GM21515 (cell line): ENCODE measurements at regions not wholly inside any gene's neighbourhood (a gene's known extent, or its start where the extent isn't known, plus 50 kb on each side); places are given as distances from the start of the nearest gene placed in this dataset.

ENCODE experiments used
- ATAC-seq: cut with Tn5 transposase; IDR thresholded peaks from one replicate; pipeline ENCODE4 v1.9.1; 2021; ENCODE audit not compliant: unreplicated experiment

DNA sequence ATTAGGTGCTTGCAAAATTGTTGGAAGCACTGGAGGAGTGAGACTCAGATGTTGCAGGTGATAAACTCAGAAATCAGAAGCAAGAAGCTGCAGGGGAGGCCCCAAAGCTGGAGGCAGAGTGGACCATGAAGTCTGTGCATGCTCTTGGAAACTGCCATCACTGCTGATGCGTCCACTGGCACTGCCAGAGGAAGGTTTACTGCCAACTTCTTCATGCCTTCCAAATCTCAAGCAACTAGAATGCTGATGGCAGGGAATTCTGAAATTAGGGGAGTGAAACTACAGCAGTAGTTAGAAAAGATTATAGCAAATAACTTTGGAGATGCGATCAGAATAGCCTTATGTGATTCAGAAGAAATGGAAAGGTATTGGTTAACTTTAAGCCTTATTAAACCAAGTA, 277.1 kb upstream of the SDK2 start:
- no peak for ATAC-seq

DNA sequence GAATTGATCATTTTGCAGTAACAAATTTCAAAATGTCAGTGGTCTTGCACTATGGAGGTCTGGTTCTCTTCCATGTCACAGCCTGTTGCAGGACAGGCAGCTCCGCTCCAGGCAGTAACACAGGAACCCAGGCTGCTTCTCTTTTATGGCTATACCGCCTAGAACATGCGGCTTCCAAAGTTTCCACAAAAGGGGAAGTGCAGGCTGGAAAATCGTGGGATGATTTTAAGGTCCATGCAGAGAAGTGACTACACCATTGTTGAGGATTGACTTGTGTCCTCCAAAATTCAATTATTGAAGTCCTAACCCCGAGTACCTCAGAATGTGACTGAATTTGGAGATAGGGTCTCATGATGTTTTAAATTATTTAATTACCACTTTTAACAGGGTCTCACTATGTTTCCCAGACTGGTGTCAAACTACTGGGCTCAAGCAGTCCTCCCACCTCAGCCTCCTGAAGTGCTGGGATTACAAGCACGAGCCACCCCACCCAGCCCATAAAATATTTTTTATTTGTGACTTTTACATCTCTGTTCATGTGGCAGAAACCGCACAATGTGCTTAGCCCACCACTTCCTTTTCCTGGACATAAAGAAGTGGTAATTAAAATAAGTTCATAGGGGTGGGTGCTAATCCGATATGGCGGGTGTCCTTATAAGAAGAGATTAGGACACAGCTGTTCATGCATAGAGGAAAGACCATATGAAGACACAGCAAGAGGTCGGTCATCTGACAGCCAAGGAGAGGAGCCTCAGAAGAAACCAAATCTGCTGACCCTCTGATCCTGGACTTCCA, 279.2 kb upstream of the RPL38 start:
- ATAC-seq = no peak

DNA sequence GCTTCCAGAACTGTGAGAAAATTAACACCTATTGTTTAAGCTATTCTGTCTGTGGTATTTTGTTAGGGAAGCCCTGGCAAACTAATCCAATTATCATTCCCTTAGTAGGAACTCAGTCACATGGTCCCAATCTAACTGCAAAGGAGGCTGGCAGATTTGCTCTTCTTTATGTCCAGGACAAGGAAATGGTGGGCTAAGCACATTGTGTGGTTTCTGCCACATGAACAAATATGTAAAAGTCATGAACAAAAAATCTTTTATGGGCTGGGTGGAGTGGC, 278.6 kb upstream of the RPL38 start:
- ATAC-seq = no peak

DNA sequence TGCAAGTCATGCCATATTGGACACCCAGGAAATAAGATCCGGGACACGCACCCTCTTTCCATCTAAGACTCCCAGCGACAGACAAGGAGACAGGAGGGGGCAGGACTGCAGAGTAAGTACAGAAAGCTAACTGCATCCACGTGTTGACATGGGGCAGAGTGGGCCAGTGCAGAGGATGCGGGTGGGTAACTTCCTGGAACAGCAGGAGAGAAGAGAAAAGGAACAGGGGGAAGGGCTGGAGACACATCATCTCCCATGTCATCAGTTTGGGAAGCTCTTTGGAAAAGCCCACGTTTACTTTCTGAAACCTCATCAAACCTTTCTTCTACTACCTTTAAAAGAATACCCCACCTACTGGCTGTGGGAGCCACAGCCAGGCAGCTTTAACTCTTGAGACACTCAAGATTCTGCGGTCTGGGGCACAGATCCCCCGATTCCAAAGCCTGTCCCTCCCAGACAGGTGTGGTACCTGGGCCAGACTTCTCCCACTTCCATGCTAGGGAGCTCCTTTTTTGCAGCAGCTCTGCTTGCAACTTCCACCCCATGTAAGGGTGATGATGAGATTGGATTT, 273.5 kb upstream of the RPL38 start:
- ATAC-seq = no peak

DNA sequence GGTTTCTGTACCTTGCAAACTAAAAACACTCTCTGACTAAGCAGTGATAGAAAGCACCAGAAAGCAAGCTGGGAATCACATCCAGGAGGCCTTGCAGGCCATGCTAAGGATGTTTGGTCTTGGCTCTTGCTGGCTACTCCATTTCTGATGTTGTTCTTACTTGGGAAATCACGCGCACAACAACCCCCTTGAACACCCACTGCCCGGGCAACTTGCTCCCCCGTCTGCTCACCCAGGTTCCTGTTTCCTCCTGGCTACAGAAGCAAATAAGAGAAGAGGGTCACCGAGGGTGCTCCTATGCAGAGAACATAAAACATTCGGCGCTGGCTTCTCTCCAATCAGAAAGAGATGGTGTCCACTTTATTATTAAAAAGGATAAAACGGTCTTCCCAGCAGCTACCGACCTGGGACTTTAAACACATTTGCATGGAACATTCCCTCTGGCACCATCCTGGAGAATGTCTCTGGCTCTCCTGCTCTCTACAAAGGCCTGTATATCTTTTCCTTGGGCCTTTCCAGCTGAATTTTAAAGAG, 271.2 kb upstream of the RPL38 start:
- ATAC-seq = no peak

DNA sequence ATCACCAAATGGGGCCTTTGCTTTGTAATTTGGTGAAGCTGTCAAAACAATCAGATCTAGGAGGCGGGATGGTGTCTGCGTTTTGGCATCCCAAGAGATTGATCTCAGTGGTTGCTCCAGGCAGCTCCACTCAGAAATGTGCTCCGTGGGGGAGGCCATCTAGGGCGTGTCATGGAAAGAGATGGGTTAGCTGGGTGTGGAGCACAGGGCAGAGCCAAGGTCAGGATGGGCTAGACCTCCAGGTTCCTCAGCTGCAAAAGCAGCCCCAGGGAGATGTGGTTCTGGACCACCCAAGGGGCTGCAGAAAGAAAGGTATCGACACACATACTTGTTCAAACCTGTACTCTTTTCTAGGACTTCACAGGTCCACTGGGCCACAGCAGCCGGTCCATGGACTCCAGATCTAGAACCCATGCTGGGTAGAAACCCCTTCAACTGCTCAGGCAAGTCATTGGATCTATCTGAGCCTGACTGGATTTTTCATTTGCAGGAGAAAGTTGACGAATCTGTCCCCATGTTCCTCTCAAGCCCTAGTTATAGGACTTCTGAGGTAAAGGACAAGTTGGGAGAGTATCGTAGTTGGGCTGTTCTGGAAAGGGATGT, 270.2 kb upstream of the RPL38 start:
- ATAC-seq = no peak

DNA sequence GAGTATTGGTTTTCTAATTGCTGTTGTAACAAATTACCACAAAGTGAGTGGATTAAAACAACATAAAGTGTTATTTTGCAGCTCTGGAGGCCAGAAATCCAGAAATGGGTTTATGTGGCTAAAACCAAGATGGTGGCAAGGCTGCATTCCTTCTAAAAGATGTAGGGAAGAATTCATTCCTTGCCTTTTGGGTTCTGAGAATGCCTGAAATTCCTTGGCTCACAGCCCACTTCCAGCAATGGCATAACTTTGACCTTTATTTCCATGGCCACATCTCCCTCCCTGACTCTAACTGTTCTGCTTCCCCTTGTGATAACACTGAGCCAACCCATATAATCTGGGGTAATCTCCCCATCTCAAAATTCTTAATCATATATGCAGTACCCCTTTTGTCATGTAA, 269.6 kb upstream of the RPL38 start:
- no peak for ATAC-seq

DNA sequence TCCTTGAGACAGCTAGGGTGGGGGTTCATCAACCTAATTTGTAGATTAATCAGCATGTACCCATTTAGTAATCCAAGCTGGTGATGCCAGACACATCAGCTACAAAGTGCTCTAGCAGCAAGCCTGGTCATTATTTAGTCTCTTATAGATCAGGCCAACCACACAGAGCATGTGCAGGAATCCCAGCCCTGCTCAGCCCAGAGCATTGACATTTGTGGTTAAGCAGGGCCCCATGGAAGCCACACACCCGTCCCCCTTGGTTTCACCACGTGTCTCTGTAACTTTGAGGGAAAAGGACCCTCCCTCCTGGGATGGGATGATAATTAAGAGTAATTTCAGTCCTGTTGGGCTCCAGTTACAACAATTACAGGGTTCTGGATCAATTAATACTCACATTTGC, 268.8 kb upstream of the RPL38 start:
- no peak for ATAC-seq

DNA sequence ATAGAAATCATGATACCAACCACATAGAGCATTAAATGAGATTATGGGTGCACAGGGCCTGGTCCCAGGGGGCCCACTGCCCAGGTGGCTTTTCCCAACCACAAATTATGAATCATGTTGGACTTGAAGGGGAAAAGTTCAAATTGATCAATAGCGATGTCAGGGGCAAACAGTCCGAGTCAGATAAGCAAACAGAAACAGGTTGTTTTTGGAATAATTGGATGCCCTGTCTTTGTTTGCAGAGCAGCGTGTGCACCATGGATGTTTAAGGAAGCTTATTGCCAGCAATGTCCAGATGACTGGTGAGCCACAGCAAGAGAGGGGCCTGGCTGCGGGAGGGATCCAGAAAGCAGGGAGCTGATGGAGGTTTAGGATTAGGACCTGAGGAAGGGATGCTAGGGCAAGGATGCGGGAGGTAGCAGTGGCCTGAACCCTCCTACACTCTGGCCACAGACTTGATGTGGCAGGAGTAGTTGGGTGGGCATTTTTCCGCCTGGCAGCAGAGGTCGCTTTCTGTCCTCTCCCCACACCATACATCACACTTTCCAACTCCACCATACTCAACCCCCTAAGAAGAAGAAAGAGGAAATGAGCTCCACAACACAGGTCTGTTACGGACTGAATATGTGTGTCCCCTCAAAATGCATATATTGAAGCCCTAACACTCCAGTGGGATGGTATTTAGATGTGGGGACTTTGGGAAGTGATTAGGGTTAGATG, 266.4 kb upstream of the RPL38 start:
- ATAC-seq = no peak

DNA sequence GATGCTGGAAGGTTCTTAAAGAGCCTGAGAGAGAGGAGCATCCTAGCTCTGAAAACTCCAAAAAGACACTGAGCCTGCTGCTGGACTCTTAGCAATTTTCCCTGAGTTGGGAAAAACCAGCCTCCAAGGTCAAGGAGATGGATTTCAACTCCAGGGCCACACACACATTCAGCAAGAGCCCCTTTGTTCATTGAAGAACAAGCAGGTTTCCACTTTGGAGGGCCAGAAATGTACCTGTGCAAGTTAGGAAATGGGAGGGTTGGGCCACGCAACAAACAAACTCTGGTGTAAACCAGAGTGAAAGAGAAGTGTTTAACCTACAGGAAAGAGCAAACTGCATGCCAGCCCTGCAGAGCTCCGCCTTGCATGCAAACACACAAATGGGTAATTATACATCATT, 264.8 kb upstream of the RPL38 start:
- no peak for ATAC-seq

DNA sequence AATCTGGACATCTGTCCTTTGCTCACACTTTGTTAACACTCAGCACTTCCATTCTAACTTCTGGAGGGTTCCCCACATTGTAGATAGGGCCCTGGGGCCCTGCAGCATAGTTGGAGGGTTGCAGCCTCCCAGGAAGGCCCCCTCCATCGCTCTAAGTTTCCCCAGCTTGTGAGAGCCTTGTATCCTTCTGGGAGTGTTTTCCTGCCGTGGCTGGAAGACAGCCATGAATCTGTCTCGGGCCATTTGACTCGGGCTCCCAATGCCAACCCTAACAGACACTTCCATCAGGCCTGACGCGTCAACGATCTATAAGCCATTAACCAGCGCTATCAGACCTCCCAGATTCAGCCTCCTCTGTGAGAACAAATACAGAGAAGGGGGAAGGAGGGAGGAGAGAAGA, 263.7 kb upstream of the RPL38 start:
- no peak for ATAC-seq

DNA sequence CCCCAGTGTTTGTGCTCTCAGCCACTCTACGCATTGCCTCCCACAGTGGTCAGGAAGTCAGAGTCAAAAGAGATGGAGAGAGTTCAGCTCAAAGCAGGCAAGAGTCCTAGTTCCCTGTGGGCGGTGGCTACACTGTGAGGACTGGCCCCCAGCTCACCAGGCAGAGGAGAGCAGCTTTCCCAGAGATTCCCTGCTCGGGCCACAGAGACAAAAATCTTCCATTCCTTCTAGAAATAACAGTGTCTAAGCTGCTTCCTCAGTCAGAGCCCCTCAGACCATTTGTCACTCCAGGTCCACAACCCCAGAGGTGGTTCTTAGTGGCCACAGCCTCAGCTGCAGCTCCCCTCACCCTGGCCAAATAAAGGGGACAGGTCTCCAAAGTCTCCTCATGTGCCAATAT, 263.0 kb upstream of the RPL38 start:
- ATAC-seq = no peak

DNA sequence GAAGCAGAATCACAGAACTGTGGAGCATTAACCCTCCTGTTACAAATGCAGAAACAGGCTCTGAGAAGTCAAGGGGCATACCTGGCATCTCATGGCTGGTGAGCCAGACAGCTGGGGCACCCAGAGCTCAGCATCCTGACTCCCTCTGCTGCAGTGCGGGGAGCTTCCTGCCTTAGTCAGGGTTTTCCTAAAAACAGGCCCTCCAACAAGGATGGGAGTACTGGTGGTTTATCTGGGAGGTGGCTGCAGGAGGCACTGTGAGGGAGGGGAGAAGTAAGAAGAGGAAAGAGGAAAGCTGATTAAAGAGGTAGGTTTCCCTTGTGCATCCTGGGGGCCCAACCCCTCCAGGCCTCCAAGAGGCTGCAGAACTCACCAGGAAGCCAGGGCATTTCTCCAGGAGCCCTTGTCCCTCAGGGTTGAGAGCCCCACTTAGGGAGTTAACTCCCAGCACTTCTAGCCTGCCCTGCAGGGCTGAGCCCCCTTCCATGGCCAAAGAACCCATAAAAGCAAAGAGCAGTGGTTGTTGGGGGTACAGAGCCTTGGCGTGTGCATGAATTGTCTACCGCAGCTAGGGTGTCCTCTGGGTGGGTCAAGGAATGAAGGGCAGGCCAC, 261.5 kb upstream of the RPL38 start:
- no peak for ATAC-seq

DNA sequence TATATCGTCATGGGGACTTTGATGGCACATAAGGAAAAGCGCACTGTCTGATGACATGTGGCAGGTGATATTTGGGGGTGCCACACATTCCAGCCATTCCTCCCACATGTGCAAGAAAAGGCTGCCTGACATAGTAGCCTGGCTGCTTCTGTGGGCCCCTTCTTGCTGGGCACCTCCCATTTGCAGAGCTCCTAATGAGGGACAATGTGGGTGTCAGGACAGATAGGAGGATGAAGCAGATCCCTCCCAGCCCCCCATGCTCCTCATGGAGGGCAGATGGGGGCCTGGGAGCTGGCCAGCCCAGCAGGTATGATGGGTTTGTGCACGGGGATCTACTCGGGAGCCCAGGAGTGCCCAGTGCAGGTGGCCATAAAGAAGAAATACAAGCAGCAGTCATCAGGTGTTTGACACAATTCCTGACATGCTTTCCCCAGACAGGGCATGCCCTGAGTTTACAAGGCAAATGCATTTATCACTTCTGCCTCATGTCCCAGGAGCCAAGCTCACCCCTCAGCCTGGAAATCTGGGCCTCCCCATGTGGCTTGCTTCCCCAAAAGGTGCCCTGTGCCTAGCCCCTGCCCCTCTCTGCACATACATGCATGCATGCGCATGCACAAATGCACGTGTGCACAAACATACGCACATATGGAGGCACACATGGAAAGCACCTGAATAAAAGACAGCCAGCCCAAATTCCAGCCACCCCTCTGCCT, 260.6 kb upstream of the RPL38 start:
- no peak for ATAC-seq

DNA sequence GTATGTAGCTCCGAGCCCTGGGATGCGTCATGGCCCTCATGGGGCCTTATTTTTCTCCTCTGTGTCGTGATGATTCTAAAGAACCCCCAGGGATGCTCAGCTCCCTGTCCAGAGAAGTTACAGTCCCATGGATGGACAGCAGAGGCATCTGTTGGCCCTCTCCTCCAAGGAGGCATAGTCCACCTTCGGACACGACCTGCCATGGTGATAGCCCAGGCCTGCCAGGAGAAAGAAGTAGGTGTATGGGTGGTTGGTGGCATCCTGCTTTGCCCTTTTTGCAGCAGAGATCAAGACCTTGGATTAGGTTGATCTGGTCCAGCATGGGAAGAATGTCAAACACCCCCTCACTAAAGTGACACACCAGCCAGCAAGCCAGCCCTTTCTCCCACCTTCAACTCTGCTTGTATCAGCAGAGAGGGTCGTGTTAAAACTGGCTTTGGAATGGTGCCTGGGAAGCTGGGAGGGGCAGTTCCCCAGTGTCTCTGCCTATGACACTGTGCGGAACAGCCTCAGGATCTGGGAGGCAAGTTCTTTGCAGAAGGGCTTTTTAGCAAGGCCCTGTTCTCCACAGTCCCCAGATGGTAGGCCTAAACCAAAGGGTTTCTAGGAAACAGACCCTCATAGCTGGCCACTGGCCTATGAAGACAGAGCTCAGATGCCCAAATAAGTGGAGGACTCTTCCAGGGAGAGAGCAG, 259.9 kb upstream of the RPL38 start:
- ATAC-seq = no peak

DNA sequence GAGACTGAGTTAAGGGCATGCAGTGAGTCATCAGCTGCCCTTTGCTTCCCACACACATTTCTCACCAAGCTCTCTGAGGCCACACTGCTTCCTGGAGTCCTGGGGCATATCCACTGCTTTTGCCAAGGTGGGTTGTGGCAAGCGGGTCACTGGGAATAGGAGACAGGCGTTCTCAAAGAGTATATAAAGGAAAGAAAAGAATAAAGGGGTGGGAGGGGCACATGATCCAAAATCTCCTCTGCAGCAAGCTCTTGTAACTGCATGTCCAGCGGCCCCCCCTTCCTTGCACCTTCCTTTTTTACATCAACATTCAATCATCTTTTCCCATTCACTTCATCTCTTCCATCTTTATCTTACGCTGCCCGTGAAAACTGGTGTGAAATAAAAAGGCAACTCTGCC, 259.1 kb upstream of the RPL38 start:
- no peak for ATAC-seq

DNA sequence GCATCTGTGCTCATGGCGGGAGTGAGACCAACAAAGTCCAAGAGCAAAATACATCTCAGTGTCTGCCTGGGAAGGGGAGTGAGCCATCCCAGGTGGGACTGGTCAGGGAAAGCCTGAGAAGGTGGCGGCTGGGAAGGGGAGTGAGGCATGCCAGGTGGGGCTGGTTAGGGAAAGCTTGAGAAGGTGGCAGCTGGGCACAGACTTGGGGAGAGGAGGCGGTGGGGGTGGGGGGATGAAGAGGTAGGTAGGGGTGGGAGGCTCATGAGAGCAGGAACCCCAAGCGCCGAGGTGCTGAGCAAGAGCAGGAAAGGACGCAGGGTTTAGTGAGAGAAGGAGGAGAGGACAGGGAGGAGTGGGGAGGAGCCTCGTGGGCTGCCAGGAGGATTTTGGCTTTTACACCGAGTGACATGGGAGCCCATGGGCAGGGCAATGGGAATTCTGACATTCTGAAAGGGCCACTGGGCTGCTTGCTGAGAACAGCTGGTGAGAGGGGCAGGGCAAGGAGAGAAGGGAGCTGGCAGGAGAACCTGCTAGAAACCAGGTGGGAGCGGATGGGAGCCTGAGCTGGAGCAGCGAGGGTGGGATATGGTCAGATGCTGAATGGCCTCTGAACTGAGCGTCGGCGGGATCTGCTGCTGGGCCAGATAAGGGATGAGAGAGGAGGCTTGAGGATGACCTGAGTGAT, 256.1 kb upstream of the RPL38 start:
- ATAC-seq = no peak

DNA sequence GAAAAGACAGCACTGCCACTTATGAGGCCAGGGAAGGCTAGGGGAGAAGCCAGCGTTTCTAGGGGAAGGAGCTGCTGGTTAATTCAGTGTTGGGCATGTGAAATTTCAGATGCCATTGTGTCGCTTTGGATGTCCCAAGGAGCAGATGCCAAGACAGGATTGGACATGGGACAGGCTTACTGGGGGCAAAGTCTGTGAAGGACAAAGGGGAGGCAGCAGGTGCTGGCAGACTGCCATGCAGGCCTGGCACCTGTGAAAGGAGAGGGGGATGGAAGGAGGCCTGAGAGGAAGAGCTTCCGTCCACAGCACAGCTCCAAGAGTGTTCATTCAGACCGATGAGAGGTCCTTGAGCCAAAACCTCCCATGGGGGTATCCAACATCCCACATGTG, 255.5 kb upstream of the RPL38 start:
- ATAC-seq = no peak

DNA sequence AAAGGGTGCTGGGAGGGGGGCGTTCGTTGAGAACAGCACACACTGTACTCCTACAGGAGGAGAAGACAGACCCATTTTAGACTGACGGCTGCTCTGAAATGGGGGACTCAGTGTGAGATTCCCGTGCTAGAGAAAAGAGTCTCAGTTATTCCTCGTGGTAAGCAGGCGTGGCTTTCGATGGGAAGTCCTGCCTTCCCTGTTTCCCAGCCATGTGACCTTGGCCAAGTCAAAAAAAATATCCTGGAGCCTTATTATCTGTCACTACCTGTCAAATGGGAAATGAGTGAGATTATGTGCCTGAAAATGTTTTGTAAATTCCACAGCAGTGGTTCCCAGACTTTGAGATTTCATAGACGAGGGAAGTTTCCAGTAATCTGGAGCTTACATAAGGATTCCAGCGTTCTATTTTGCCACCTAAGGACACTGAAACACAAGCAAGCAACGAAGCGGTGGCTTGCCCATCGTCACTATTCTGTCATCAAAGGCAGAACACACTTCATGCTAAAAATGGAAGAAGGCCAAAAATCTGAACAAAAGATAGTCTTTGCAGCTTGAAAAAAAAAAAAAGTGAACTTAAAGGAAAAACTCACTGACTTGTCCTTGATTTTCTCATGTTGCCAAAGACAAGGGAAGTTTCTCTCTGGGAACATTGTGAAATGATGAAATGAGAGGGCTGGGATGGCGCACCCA, 253.4 kb upstream of the RPL38 start:
- no peak for ATAC-seq
